ENCODE measurements at regions not wholly inside any gene's neighbourhood (a gene's known extent, or its start where the extent isn't known, plus 50 kb on each side); places are given as distances from the start of the nearest gene placed in this dataset.

GRCh38 chr11:116481126-116481675 is 291.6 kb downstream of the BUD13 start:
- no peak overlapping the region for H3K4me3 ChIP-seq (ENCODE audit: low read depth, low read length)
- TF ChIP-seq CTCF (IDR thresholded peaks at IDR 0.05; ENCODE audit: insufficient read depth, low read depth, low read length), result no peak
- DNase-seq (ENCODE audit: low read depth), result no peak

- DNase-seq (ENCODE audit: low read depth), result no peak
- H3K4me3 ChIP-seq (ENCODE audit: low read depth, low read length), result no peak overlapping the region
- no peak for TF ChIP-seq CTCF (IDR thresholded peaks at IDR 0.05; ENCODE audit: insufficient read depth, low read depth, low read length)
Measured at GRCh38 chr11:116478669-116479668, 293.8 kb downstream of the BUD13 start.

DNA sequence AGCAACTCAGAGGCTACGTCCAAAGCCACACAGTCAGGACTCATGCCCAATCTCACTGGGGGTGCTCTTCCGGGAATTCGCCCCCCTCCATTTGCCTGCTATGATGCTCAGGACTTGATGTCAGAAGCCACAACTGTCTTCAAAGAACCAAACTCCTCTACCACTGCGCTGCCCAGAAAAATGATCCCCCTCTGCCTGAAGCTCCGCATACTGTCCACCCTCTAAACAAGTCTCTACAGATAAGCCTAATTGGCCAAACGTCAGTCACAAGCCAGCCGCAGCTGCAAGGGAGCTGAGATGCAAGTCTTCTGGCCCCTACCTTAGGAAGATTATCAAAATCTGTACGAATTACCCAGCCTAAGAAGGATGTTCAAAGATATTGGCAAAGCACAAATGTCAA is 294.6 kb downstream of the BUD13 start:
- no peak overlapping the region for H3K4me3 ChIP-seq (ENCODE audit: low read depth, low read length)
- TF ChIP-seq CTCF (IDR thresholded peaks at IDR 0.05; ENCODE audit: insufficient read depth, low read depth, low read length), result no peak
- DNase-seq (ENCODE audit: low read depth), result no peak

GRCh38 chr11:116473790-116474346 is 298.9 kb downstream of the BUD13 start:
- TF ChIP-seq CTCF (IDR thresholded peaks at IDR 0.05; ENCODE audit: insufficient read depth, low read depth, low read length), result no peak
- no peak for DNase-seq (ENCODE audit: low read depth)
- H3K4me3 ChIP-seq (ENCODE audit: low read depth, low read length), result no peak overlapping the region

- no peak for TF ChIP-seq CTCF (IDR thresholded peaks at IDR 0.05; ENCODE audit: insufficient read depth, low read depth, low read length)
- no peak for DNase-seq (ENCODE audit: low read depth)
- no peak overlapping the region for H3K4me3 ChIP-seq (ENCODE audit: low read depth, low read length)
Measured at GRCh38 chr11:116473206-116473769, 299.5 kb downstream of the BUD13 start.

DNA sequence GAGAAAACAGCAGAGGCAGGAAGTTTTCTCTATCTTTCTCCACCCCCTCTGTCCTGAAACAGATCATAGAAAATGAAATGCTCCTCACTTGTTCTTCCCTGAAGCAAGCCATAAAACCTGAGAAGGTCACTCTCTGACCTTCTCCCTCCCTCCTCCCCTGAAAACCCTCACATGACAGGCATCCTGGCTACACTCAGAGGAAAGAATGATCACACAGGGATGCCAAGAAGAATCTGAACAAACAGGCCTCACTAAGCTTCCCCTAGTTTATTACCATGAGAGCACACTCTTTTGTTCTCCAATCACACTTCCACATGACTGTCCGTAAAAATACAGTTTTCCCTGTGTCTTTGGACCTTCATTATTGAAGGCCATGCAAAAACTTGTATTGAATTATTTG is 300.1 kb downstream of the BUD13 start:
- no peak for DNase-seq (ENCODE audit: low read depth)
- no peak for TF ChIP-seq CTCF (IDR thresholded peaks at IDR 0.05; ENCODE audit: insufficient read depth, low read depth, low read length)
- H3K4me3 ChIP-seq (ENCODE audit: low read depth, low read length), result no peak overlapping the region
